CD4-positive, CD25-positive, alpha-beta regulatory T cell (primary cell): ENCODE measurements at regions not wholly inside any gene's neighbourhood (a gene's known extent, or its start where the extent isn't known, plus 50 kb on each side); places are given as distances from the start of the nearest gene placed in this dataset.

Experiments used
- ATAC-seq, 2 donors: fragments of 150-1000 bp; cut with Tn5 transposase; one replicate each; pipeline ENCODE4 v1.10.0; 2021; ENCODE audit warnings: low read depth in 2 of 2, moderate number of reproducible peaks in 2 of 2, moderate library complexity in 1 of 2
- DNase-seq, 3 donors: peaks; one replicate each; pipeline versions ENCODE4 v3.0.0 to v3.0.0-alpha.2; 2012 to 2022; ENCODE audit warnings: mixed read lengths in 1 of 3
- H3K27ac ChIP-seq: one replicate; pipeline ENCODE4 v1.7.0; 2013; ENCODE audit warnings: mild to moderate bottlenecking, low read length; ENCODE audit not compliant: insufficient read depth, poor library complexity, severe bottlenecking
- H3K27me3 ChIP-seq: one replicate; pipeline ENCODE4 v1.7.0; 2013; ENCODE audit warnings: low read length; ENCODE audit not compliant: control insufficient read depth, insufficient read depth
- H3K36me3 ChIP-seq: one replicate; pipeline ENCODE4 v1.7.0; 2013; ENCODE audit warnings: mild to moderate bottlenecking, low read length, moderate library complexity; ENCODE audit not compliant: control insufficient read depth, insufficient read depth
- H3K4me1 ChIP-seq: 2 replicates; pipeline ENCODE4 v1.7.0; 2013; ENCODE audit warnings: mild to moderate bottlenecking, low read length; ENCODE audit not compliant: insufficient read depth, control insufficient read depth, poor library complexity, severe bottlenecking
- H3K4me3 ChIP-seq: one replicate; pipeline ENCODE4 v1.7.0; 2013; ENCODE audit warnings: low read depth, mild to moderate bottlenecking, low read length, moderate library complexity
- H3K9me3 ChIP-seq, 2 experiments: 1 replicate in 1 of 2; 2 replicates in 1 of 2; pipeline ENCODE4 v1.7.0; 2013; ENCODE audit warnings: low read length in 2 of 2, mild to moderate bottlenecking in 1 of 2, moderate library complexity in 1 of 2; ENCODE audit not compliant: control insufficient read depth in 2 of 2
- H3K27ac Mint-ChIP-seq, 3 donors: one replicate each; pipeline ENCODE4 v1.8.0; 2020 to 2022; ENCODE audit warnings: mild to moderate bottlenecking in 3 of 3, mixed read lengths in 3 of 3, moderate library complexity in 2 of 3
- H3K27me3 Mint-ChIP-seq: one replicate; pipeline ENCODE4 v1.8.0; 2022; ENCODE audit warnings: mild to moderate bottlenecking, mixed read lengths
- H3K36me3 Mint-ChIP-seq: one replicate; pipeline ENCODE4 v1.8.0; 2020; ENCODE audit warnings: mixed read lengths
- H3K4me1 Mint-ChIP-seq, 4 donors: one replicate each; pipeline ENCODE4 v1.8.0; 2020 to 2022; ENCODE audit warnings: mixed read lengths in 4 of 4, mild to moderate bottlenecking in 1 of 4
- H3K4me3 Mint-ChIP-seq, 4 donors: one replicate each; pipeline ENCODE4 v1.8.0; 2020 to 2022; ENCODE audit warnings: mild to moderate bottlenecking in 4 of 4, mixed read lengths in 4 of 4, moderate library complexity in 3 of 4
- H3K9me3 Mint-ChIP-seq, 7 donors: one replicate each; pipeline ENCODE4 v1.8.0; 2020 to 2022; ENCODE audit warnings: mixed read lengths in 7 of 7, mild to moderate bottlenecking in 3 of 7, moderate library complexity in 2 of 7

DNA sequence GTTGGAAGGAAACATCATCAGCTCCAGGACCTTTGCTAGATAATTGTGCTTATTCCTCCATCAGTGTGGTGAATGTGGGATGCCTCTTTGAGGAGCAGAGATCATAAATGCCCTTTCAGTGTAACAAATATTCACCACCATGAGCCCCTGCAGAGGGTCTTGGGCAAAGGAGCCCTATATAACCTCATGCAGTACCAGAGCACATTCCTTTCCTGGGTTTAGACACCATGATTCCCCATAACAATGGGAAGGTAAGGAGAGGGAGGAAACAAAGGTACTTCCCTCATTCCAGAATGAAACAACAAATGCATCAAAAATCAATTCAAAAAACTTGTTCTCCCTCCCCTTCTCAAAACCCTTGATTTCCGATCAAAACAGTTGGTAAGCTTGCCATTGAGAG is 103.4 kb upstream of the PROX1 start:
- peaks cover 0 to 3% (median 0%) of the 10 kb centered on the region in 7 donors for H3K9me3 Mint-ChIP-seq
- no peak overlapping the region for H3K27ac Mint-ChIP-seq
- DNase-seq (no peak), ATAC-seq (no peak)
- no peaks in the 10 kb centered on the region for H3K4me1 ChIP-seq
- no peak overlapping the region for H3K4me3 Mint-ChIP-seq
- H3K27me3 Mint-ChIP-seq, result no peaks in the 10 kb centered on the region
- H3K27ac ChIP-seq, result no peak overlapping the region
- peaks cover 1% of the 10 kb centered on the region for H3K27me3 ChIP-seq
- H3K36me3 Mint-ChIP-seq, result no peaks in the 10 kb centered on the region
- H3K4me1 Mint-ChIP-seq, result no peaks in the 10 kb centered on the region
- H3K9me3 ChIP-seq, result no peaks in the 10 kb centered on the region
- no peak overlapping the region for H3K4me3 ChIP-seq
- no peaks in the 10 kb centered on the region for H3K36me3 ChIP-seq

DNA sequence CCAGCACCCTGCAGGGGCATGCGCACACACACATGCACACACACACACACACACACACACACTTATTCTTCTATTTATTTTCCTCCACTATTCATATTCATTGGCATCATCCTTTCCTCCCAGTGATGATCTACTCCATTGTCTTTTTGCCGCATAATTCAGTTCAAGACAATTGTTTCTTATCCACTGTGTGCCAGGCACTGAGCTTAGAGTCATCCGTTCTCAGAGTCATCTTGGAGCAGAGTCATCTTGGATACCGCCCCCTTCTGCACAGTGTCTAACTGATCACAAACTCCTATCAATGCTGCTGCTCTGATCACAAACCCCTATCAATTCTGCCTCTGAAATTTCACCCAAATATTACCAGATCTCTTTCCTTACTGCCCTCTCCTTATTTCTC is 102.8 kb upstream of the PROX1 start:
- DNase-seq (no peak), ATAC-seq (no peak)
- Mint-ChIP-seq H3K27ac (no peak overlapping the region), H3K4me3 (no peak overlapping the region), H3K4me1 (no peaks in the 10 kb centered on the region), H3K27me3 (no peaks in the 10 kb centered on the region), H3K36me3 (no peaks in the 10 kb centered on the region), H3K9me3 (peaks cover 0 to 3% (median 0%) of the 10 kb centered on the region in 7 donors)
- no peaks in the 10 kb centered on the region for H3K36me3 ChIP-seq
- H3K4me1 ChIP-seq, result no peaks in the 10 kb centered on the region
- no peak overlapping the region for H3K27ac ChIP-seq
- H3K27me3 ChIP-seq, result peaks cover 1% of the 10 kb centered on the region
- no peak overlapping the region for H3K4me3 ChIP-seq
- H3K9me3 ChIP-seq, result no peaks in the 10 kb centered on the region

DNA sequence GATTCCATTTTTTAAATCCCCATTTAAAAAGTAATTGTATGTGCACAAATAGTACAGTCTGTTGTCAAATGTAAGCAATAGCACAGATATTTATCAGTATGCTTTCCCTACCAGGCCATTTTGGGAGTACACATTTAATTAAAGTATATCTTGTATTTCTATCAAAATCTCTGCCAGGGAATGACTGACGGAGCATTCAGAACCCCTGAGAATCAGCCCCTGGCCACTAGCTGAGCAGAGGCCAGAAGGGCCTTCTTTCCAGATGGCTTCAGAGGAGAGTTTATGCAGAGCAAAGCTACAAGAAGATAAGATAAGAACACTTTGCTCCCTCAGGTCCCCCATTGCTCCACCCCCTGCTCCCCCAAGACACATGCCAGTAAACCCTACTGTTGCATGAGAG is 99.9 kb upstream of the PROX1 start:
- H3K36me3 ChIP-seq, result no peaks in the 10 kb centered on the region
- ATAC-seq, result no peak
- DNase-seq, result no peak
- no peaks in the 10 kb centered on the region for H3K36me3 Mint-ChIP-seq
- no peak overlapping the region for H3K27ac Mint-ChIP-seq
- H3K4me1 ChIP-seq, result no peaks in the 10 kb centered on the region
- no peaks in the 10 kb centered on the region for H3K9me3 ChIP-seq
- H3K4me1 Mint-ChIP-seq, result no peaks in the 10 kb centered on the region
- H3K27me3 ChIP-seq, result peaks cover 1% of the 10 kb centered on the region
- H3K4me3 Mint-ChIP-seq, result no peak overlapping the region
- no peak overlapping the region for H3K4me3 ChIP-seq
- H3K27me3 Mint-ChIP-seq, result no peaks in the 10 kb centered on the region
- peaks cover 0 to 2% (median 0%) of the 10 kb centered on the region in 7 donors for H3K9me3 Mint-ChIP-seq
- no peak overlapping the region for H3K27ac ChIP-seq

DNA sequence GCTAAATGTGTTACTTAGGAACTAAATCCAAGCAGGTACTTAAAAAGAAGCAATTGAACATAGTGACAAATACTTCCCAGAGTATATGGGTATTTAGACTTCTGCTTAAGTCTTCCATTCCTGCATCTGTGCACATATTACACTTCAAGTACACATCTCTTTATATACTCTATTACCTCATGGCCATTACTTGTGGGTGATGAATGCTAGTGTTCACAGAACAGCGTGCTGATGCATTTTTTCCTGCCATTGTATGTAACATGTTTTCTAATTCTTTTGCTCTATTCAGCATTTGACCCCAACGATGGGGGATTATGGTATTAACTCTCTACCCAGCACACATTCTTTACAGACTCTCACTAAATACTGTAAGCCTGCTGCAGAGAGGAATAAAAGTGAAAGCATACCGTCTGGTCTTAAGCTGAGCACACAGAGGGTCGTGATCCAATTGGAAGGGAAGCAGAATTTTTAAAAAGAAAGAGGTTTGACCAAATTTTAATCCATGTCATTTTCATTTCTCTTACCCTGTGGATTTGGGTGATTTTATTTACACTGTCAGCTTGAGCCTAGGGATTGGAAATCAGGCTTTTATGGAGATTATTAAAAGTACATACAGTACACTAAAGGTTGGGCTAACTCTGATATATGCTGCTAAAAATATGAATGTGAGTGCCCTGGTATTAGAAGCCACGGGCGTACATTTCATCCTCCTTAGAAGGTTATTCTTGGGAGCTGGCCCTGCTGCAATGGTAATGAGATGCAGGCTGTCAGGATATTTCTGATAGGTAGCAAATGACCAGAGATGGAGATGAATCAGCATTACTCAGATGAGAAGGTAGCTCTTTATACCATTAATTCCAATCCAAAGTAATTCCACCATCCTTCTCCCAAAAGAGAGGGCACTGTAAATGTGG is 95.5 kb upstream of the PROX1 start:
- Mint-ChIP-seq H3K9me3 (peaks cover 0 to 5% (median 2%) of the 10 kb centered on the region in 7 donors), H3K27me3 (no peaks in the 10 kb centered on the region), H3K4me1 (no peaks in the 10 kb centered on the region), H3K27ac (no peak overlapping the region), H3K36me3 (no peaks in the 10 kb centered on the region), H3K4me3 (no peak overlapping the region)
- Histone ChIP-seq H3K27me3 (no peaks in the 10 kb centered on the region), H3K36me3 (no peaks in the 10 kb centered on the region), H3K9me3 (peaks cover 0 to 2% of the 10 kb centered on the region in 2 experiments), H3K4me3 (no peak overlapping the region), H3K27ac (no peak overlapping the region), H3K4me1 (no peaks in the 10 kb centered on the region)
- DNase-seq (no peak), ATAC-seq (no peak)

DNA sequence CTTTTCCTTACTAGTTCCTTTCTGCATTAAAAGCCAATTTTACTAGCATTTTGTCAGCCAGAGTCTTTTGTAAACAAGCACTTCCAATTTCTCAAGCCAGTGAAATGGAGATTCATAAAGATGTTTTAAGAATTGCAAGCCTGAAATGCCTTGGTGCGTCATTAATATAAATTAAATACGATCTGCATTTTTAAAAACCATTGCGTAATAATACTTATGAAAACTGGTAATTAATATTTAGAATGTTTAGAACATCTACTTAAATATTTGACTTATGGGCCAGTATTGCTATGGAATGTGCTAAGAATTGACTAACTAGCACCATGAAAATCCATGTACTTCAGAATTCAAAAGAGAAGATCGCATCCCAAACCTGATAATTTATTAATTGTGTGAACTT is 89.1 kb upstream of the PROX1 start:
- Mint-ChIP-seq H3K27me3 (peaks cover 4% of the 10 kb centered on the region), H3K27ac (no peak overlapping the region), H3K4me3 (no peak overlapping the region), H3K4me1 (no peaks in the 10 kb centered on the region), H3K9me3 (peaks cover 0 to 5% (median 2%) of the 10 kb centered on the region in 7 donors), H3K36me3 (no peaks in the 10 kb centered on the region)
- no peaks in the 10 kb centered on the region for H3K36me3 ChIP-seq
- ATAC-seq (no peak), DNase-seq (no peak)
- no peak overlapping the region for H3K4me3 ChIP-seq
- H3K9me3 ChIP-seq, result peaks cover 0 to 2% of the 10 kb centered on the region in 2 experiments
- H3K4me1 ChIP-seq, result no peaks in the 10 kb centered on the region
- no peak overlapping the region for H3K27ac ChIP-seq
- H3K27me3 ChIP-seq, result peaks cover 2% of the 10 kb centered on the region

DNA sequence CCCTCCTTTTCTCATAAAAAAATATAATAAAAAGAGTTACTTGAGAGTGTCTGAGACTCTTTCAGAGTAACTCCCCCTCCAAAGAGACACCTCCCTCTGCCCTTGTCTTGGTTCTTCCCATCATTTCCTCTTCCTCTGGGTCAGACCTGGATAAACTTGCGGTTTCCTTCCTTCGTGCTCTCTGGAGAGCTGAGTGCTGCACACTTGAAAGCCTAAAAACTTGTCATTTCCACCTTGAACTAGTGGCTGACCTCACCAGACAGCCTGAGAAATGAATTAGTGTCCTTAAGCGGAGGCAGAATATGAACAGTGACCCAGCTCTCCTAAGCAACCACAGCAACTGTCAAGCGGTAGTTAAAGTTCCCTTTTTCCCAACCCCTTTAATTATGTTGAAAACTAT is 88.4 kb upstream of the PROX1 start:
- ATAC-seq, result no peak
- no peak for DNase-seq
- no peaks in the 10 kb centered on the region for H3K36me3 Mint-ChIP-seq
- Histone ChIP-seq H3K27me3 (peaks cover 2% of the 10 kb centered on the region), H3K4me1 (no peaks in the 10 kb centered on the region), H3K4me3 (no peak overlapping the region), H3K9me3 (peaks cover 0 to 2% of the 10 kb centered on the region in 2 experiments), H3K27ac (no peak overlapping the region), H3K36me3 (no peaks in the 10 kb centered on the region)
- peaks cover 4% of the 10 kb centered on the region for H3K27me3 Mint-ChIP-seq
- peaks cover 0 to 4% (median 2%) of the 10 kb centered on the region in 7 donors for H3K9me3 Mint-ChIP-seq
- H3K27ac Mint-ChIP-seq, result no peak overlapping the region
- no peak overlapping the region for H3K4me3 Mint-ChIP-seq
- H3K4me1 Mint-ChIP-seq, result no peaks in the 10 kb centered on the region

DNA sequence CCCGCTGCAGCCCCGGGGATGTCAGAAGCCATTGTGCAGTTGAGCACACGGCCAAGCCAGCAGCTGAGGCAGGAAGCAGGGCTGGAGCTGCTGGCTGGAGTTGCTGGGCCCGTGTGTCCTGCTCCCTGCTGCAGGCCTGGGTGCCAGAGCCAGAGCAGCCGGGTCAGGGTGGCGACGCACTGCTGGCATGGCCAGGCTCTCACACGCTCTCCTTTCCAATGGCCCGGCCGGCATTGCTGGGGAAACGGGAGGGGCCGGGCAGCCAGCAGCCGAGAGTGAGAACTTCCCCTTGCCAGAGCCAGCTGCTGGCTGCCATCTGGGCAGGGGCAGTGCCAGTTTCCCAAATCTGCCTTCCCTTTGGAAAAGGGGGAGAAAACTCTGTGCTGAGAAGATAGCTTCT is 82.4 kb upstream of the PROX1 start:
- Histone ChIP-seq H3K4me3 (no peak overlapping the region), H3K9me3 (no peaks in the 10 kb centered on the region), H3K36me3 (no peaks in the 10 kb centered on the region), H3K27me3 (no peaks in the 10 kb centered on the region), H3K4me1 (no peaks in the 10 kb centered on the region), H3K27ac (no peak overlapping the region)
- no peak overlapping the region for H3K27ac Mint-ChIP-seq
- no peaks in the 10 kb centered on the region for H3K9me3 Mint-ChIP-seq
- H3K27me3 Mint-ChIP-seq, result no peaks in the 10 kb centered on the region
- no peaks in the 10 kb centered on the region for H3K36me3 Mint-ChIP-seq
- H3K4me3 Mint-ChIP-seq, result no peak overlapping the region
- DNase-seq, result no peak
- no peaks in the 10 kb centered on the region for H3K4me1 Mint-ChIP-seq
- ATAC-seq, result no peak

DNA sequence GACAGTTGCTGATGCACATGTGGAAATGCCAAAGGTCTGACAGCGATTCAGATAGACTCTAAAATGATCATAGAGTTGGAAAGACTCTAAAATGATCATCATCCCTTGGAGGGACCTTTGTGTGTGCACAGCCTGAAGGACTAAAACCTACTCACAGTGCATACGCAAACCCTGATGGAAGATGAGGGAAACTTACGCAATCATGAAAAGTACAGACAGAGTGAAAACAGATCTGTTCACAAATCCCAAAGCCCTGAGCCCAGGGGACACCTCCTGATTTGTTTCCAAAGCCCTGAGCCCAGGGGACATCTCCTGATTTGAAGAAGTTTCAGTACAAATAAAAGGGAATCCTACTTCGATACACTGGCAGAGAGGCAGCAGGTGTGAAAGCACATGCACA is 79.3 kb upstream of the PROX1 start:
- Mint-ChIP-seq H3K36me3 (no peaks in the 10 kb centered on the region), H3K4me1 (no peaks in the 10 kb centered on the region)

More for the DNA sequence above, 79.3 kb upstream of the PROX1 start:
- no peak overlapping the region for H3K27ac Mint-ChIP-seq
- H3K27me3 ChIP-seq, result no peaks in the 10 kb centered on the region
- ATAC-seq, result no peak
- H3K4me3 ChIP-seq, result no peak overlapping the region
- no peak overlapping the region for H3K27ac ChIP-seq
- no peaks in the 10 kb centered on the region for H3K9me3 Mint-ChIP-seq
- H3K9me3 ChIP-seq, result no peaks in the 10 kb centered on the region
- DNase-seq, result no peak
- no peak overlapping the region for H3K4me3 Mint-ChIP-seq
- H3K36me3 ChIP-seq, result no peaks in the 10 kb centered on the region
- H3K27me3 Mint-ChIP-seq, result peaks cover 4% of the 10 kb centered on the region
- no peaks in the 10 kb centered on the region for H3K4me1 ChIP-seq
